HG03378 (cell line): ENCODE measurements at regions not wholly inside any gene's neighbourhood (a gene's known extent, or its start where the extent isn't known, plus 50 kb on each side); places are given as distances from the start of the nearest gene placed in this dataset.
A peak's percentile ranks its signal among the peaks of the same experiment; 100 is the strongest.
"Not testable (repeated sequence)": the region's sequence is repeated elsewhere in the genome, so short reads cannot be mapped to it uniquely, and the experiment has no call there.

Experiments
- ATAC-seq: cut with Tn5 transposase; IDR thresholded peaks from one replicate; pipeline ENCODE4 v1.9.1; 2021; ENCODE audit warnings: mild to moderate bottlenecking, moderate library complexity; ENCODE audit not compliant: unreplicated experiment

DNA sequence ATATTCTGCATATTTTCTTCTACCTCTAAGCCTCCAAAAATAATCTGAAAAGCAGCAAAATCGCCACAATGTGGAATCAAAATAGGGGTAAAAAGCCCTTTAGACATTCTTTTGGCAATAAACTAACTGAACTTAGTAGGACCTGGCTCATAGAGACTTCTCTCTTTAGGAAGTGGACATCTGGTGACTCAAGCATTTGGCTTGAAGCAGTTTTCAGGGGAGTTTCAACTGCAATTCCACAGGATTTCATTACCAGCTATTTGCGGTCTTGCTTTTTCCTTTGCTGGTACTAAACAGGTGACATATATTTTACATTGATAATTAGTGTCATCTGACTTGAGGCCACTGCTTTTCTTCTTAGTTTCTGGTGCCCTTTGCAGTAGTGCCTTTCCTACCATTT lies 173.2 kb upstream of the FBN2 start:
- ATAC-seq, result no peak

DNA sequence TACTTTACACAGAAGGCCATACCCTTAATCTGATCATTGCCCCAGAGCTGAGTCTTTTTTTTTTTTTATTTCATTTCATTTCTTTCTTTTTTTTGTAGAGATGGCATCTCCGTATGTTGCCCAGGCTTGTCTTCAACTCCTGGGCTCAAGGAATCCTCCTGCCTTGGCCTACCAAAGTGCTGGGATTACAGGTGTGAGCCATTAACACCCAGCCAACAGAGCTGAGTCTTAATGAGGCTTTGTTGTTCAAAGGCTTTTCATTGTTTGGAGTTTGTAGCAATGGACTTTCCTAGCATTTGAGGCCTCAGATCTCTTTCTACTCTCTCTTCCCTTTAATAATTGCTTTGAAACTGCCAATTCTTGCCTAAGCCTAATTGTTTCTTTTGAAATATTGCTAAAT lies 176.5 kb upstream of the FBN2 start:
- ATAC-seq, result no peak

DNA sequence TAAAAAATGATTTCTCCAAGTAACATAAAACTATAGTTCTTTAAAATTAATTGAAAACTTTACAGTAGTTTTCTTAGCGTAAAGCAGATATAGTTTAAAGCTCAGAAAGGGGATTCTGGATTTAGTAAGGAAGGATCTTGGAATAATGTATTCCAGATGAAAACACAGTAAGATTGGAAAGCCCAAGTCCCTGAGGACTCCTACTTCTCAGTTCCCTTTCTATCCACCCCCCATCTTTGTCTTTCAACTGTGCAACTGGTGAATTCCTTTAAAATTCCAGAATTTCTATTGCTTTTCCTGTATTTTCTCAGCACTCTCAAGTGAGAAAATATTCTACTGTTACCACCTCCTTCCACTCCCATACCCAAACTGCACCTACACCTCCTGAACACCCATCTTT lies 184.5 kb upstream of the FBN2 start:
- no peak for ATAC-seq

DNA sequence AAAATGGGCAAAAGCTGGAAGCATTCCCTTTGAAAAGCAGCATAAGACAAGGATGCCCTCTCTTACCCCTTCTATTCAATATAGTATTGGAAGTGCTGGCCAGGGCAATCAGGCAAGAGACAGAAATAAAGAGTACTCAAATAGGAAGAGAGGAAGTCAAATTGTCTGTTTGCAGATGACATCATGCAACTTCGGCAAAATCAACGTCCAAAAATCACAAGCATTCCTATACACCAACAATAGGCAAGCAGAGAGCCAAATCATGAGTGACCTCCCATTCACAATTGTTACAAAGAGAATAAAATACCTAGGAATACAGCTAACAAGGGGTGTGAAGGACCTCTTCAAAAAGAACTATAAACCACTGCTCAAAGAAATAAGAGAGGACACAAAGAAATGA lies 192.0 kb upstream of the FBN2 start:
- ATAC-seq, result not testable (repeated sequence)

DNA sequence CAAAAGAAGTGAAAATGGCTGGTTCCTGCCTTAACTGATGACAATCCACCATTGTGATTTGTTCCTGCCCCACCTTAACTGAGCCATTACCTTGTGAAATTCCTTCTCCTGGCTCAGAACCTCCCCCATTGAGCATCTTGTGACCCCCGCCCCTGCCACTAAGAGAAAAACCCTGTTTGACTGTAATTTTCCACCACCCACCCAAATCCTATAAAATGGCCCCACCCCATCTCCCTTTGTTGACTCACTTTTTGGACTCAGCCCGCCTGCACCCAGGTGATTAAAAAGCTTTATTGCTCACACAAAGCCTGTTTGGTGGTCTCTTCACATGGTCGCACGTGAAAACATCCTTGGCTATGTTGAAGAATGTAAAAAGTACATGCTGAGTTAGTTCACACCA lies 197.6 kb upstream of the FBN2 start:
- ATAC-seq, result not testable (repeated sequence)

DNA sequence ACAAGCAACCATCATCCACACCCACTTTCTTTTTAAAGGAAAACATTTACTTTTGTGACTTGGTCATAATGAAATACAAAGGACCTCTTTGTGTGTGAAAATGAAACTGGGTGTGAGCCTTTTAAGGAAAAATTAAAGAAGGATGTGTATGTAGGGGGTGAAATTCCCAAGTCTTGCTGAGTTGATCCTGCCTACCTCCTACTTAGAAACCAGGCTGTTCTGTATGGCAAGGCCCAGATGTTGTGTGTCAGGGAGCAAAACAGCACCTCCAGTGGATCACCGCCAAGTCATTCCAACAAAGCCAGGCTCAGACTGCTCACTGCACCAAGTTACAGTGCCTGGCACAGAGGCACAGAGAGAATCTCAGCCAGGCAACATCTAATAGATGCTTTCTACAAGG lies 198.5 kb upstream of the FBN2 start:
- ATAC-seq, result no peak

DNA sequence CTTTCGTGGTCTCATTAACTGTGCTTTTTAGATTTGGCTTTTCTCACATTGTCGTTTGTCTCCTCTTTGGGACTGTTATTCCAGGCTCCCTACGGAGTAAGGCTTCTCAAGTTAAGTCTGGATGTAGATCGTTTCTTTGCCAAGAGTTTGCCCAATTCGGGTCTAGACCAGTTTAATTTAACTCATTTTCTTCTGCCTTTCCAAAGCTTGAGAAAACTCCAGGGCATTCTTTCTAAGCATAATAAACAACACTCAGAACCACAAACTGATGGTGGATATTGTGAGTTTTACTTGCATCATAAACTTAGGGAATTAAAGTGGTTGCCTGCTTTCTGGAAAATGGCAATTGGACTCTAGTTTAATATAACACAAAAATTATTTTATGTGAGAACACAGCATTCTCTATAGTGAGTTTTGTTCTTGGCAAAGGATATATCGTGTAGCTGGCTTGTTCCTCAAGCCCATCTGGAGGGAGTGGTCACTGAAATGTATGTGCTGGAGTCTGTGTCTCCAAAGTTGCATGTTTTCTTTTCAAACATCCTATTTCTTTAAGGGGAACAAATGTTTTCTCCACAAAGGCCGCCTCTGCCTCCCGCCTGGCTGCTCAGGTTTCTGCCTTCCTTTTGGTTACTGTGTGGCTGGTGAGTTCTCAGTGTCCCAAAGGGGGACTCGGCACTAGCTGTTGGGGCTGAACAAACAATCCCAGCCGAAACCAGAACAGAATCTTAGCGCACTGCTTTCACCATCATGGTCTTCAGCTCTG lies 211.3 kb upstream of the FBN2 start:
- no peak for ATAC-seq

DNA sequence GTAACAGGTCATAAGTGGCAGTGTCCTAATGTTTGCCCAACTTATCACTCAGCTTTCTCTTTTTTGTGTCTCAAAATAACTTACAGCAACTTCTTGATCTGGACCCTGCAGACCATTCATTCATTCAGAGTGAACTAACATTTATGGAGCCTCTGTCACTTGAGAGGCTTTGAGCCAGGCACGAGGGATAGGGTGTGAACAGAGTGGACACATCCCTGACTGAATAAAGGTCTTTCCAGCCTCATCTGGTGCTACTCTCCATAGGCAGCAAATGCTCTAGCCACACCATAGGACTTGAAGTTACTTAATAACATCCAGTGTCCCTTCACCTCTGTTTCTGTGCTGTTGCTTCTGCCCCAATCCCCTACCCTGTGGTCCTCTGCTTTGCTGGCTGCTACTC lies 212.1 kb upstream of the FBN2 start:
- no peak for ATAC-seq

DNA sequence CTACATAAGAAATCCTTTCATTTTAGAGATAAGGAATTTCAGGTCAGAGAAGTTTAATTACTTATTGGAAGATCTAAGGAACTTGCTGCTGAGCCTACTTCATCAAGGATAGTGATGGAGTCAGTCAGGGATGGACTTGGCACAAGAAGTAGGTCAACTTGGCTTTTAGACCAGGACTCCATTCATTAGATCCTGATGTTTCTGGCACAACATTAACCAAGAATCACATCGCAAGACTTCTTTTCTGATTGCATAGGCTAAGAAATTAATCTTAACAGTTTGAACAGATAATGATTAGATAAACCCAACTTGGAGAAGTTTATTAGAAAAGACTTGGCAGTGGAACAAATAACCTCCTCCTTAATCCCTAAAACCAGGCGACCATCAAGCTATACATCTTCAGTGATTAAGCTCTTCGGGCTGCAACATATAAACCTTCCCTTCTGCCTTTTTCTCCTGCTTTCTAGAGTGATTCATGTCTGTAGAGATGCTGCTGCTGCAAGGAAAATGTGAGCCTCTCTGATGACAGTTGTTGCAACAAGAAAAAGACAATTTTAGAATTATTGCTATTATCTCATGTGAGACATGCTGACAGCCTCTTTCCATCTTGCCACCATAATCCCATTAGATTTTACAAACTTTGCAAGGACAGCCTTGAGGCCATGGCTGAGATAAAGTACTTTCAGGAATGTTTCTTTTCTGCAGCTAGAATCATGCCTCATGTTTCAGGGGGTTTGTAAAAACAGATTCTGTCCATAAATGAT lies 207.9 kb upstream of the SLC27A6 start:
- ATAC-seq, result no peak

DNA sequence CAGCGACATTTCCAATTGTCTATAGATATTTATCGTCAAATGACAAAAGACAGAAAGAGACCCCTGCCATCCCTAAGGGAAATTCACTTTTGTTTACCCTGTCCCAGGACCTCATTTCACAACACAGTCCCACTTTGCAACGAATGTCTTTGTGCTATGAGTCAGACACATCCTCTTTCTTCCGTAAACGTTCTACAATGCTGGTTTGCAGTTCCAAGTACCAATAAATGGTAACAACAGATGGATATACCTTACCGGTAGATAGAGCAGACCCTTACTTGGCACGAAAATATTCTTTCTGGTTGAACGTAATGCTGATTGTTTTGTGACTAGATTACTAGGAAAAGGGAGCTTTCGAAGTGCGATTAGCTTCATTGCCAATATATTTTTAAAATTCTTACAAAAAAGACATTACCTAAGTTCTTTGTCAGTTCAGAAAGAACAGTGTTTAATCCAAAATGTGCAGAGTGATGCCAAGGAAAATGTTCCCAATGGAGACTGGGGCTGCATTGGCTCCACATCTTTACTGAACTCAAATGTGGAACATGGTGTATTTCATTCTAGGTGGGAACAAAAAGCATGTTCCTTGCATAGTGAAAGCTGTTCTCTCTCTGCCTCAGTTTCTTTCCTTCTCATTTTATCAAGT lies 202.5 kb upstream of the SLC27A6 start:
- ATAC-seq, result no peak

DNA sequence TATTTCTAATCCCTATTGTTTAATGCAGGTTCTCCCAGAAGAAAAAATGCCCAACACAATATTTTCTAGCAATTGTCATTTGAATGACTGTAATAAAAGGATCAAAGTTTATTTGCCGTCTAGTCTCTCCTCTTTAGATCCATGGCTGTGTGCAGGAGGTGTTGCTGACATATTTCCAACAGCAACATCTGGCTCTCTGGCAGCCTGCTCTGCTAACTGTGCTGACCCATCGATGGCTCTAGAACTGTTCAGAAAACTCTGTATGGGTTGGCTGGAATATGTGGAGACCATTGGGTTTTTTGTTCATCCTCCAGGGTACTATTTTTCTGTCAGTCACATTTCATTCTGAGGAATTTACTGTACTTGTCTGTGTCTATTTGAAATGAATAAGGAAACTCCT lies 202.0 kb upstream of the SLC27A6 start:
- ATAC-seq, result no peak

DNA sequence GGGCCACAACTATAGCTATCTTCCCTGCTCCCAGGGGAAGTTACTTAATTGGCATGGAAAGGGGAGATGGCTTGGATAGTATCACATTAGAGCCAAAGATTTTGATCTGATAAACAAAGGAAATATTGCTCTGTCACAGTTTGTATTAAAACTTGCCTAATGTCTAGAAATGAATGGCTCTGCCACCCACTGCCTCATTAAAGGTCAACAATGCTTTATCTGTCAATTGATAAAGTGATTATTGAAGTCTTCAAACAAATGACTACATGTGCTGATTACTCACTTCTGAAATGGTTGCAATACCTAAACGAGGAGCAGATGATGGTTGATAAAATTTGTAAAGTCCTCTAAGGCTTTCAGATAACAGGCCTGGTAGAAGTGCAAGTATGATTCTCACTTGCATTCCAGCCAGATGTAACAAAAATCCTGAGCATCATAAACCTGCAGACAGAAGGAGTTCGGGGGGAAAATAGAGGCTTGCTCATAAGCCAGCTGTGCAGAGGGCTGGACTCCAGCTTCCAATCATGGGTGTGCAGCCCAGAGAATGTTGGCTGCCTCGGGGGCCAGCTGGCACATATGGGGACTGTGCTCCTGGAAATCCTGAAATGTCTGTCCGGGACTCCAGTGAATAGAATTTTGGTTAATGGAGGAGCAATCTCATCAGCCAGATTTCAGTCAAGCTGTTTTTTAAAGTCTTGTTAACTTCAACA lies 200.5 kb upstream of the SLC27A6 start:
- no peak for ATAC-seq

DNA sequence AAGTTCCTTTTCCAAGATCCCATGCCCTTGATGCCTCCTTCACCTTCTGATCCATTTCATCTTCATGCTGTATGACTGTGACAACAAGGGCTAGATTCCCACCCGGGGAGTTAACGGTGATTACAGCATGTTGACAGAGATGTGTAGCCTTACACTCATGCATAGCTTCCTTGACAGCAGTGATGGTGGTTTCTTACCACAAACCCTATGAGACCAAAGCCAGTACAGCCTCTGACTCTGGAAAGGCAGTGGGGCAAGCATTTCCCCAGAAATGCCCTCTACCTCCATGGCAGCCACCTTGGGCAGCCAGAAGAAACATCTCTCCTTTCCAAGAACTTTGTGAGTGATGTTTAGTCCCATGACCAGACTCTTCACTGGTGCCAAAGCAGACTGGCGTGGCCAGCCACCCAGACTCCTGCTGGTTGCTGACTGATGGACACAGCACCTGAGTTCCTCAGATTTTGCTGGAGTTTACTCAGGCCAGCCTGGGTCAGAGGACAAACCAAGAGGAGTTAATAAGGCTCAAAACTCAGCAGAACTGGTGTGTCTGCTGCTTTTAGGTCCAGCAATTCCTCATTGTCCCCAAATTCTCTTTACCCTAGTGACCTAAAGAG lies 199.7 kb upstream of the SLC27A6 start:
- ATAC-seq, result no peak

DNA sequence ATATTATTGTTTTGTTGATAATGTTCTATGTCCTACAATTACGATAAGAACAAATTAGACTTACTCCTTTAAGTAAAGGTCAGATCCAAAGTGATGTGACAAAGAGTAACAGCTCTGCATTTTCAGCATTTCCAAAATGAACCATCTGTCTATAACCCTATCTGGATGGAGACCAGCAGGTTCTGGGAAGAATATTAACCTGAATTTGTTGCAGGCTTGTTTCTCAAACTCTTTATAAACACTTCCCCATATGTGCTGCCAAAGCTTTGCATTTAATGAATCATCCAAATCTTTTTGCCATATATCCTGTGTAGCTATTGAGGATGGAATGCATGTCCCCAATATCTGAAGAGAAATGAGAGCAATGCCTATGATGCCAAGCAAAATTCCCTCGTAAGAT lies 198.9 kb upstream of the SLC27A6 start:
- ATAC-seq, result no peak

DNA sequence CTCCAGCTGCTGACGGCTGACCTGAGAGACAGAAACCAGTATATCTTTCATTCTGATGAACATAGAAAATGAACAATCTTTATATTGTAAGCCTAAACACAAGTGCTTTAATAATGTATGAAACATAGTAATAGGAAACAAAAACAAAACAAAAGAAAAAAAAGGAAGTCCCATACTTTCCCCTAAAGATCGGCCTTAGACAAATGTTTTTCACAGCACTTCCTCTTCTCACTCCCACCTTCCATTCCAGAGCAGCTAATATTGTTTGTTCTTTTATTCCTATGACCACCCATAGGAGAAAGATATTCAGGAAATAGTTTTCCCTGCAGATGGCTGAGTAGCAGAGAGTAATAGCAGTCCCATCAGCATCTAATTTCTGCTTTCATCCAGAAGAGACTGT lies 194.4 kb upstream of the SLC27A6 start:
- no peak for ATAC-seq

DNA sequence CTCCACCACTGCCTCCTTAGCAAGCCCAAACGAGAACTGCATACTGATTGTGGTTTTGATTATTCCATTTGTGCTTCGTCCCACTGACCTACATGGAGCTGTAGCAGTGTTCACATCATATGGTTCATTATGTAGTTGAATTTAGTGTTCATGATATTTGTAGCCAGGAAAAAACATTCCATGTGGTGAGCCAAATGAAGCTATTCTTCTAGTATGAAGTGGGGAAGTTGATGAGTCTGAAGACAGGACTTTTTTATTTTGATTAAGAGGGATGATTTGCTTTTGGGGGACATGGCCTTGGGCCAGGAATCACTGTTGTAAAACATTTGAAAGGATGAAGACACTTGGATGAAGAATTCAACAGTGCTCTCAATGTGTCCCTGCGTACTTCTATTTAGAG lies 192.9 kb upstream of the SLC27A6 start:
- no peak for ATAC-seq

DNA sequence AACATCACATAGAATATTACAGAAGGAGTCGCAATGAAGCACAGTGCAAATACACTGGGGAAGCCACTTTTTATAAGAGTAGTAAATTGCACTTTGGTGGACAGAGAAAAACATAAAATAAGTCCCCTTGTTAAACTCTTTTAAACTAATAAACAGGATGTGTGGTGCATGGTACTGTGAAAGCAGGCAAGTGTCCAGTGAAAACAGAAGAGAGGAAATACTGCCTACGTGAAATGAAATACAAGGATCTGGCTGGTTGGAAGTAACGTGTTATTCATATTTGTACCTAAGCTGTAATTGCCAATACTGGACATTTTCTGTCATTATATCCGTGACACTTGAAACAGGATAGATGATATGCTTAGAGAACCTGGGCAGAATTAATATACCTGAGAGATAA lies 191.9 kb upstream of the SLC27A6 start:
- ATAC-seq, result no peak

DNA sequence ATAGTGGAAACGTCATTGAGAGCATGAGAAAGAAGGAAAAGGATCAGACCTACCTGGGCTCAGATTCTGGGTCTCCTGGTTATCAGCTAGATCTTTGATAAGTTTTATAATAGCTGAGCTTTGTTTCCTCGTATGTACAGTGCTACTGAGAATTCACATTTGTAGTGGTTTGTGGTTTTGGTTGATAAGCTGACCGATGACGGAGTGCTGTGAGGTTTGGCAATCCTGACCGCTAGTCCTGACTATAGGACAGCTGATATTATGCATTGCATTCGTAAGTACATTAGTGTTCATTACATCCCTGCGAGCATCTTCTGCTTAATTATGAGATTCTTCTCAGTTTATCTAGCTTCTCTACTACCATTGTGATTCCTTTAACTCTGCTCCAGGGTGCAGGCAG lies 190.7 kb upstream of the SLC27A6 start:
- peak; percentile 54 for ATAC-seq

DNA sequence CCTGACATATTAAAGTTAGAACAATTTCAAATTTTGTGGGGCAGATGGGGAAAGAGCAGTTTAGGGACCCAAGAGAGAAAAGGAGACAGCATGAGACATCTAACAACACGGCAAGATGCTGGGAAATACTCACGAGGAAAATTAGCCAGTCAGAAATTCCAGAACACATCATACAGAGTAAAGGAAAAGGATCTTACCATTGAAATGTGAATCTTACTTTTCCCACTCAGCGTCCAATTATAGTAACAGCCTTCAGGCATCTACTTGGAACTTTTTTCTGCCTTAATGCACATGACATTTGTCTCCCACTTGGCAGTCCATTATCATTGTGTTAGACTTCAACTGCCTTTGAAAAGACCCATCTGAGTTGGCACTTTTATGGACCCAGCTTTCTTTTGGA lies 189.7 kb upstream of the SLC27A6 start:
- ATAC-seq, result no peak

DNA sequence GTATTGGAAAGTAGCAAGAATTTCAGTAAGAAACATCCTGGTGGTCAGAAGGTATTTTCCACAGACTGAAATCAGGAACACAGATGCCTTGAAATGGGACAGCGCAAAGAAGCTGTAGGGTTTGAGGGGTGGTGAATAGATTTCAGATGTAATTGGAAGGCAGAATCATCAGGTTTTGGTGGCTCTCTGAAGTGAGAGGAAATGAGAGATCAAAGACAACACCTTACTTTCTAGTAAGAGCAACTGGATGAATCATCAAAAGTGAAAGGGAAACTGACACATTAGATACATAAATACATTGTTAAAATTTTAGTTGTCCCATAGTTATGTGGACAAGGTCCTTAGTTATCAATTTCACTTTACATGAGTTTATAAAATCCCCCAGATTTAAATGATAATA lies 188.2 kb upstream of the SLC27A6 start:
- ATAC-seq, result peak; percentile 96

DNA sequence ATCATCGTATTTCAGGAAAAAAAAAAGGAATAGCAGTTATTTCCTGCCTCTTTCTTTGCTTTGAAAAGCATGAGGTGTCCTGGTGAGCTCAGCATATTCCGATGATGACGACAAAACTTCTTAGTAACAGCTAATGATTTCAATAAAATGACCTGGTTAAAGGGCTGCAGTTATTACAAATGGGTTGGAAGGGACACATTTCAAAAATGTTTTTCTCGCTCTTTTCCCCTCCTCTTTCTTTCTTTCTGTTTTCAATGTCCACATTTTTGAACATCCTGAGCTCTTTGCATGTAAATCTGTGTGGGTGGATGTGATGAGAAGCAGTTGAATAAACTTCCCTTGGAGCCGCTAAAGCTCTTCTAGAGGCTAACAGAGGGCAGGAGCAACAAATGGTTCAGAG lies 186.8 kb upstream of the SLC27A6 start:
- ATAC-seq, result no peak
